HG02970 (cell line): ENCODE measurements at regions not wholly inside any gene's neighbourhood (a gene's known extent, or its start where the extent isn't known, plus 50 kb on each side); places are given as distances from the start of the nearest gene placed in this dataset.
"Not testable (repeated sequence)": the region's sequence is repeated elsewhere in the genome, so short reads cannot be mapped to it uniquely, and the experiment has no call there.

Source experiments
- ATAC-seq: cut with Tn5 transposase; IDR thresholded peaks from one replicate; pipeline ENCODE4 v1.9.1; 2021; ENCODE audit warnings: mild to moderate bottlenecking, moderate library complexity, moderate number of reproducible peaks; ENCODE audit not compliant: unreplicated experiment, low FRiP score

DNA sequence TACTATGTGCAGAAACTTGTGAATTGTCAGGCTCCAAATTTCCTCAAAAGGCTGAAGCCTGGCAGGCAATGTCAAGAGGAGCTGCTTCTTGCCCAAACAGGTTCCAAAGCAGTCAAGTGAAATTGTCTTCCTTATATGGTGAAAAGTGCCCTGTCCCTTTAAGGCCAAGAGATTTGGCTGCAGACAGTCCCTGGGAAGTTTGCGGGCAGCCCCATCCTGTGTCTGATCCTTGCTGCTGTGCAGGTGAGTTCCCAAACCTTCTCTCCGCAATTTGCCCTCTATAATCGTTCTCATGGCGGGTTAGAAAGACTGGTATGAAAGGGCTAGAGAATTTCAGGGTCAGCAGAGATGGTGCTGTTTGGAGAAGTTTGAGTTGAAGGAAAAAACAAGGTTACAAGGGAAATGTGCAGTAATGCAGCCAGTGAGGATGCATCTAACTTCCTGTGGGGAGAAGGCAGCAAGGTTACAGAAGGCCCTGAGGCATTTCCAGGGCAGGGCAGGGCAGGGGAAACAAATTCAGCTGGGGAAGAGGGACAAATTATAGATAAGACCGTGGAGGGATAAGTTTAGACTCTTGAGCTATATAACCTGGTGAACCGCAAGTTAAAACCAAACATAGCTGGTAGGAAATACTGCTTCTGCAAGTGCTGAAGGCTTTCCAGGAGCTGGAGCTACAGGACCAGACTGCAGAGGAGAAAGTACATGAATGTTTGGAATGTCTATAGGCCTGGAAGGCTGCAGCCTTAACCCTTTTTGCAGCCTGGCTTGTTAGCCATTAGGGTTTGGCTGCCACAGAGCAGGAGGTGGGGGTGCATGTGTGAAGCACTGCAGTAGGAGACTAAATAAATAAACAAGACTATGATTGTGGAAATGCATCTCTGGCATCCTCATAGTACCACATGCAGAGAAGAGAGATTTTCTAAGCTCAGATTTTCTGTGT lies 256.2 kb upstream of the IL12A start:
- no peak for ATAC-seq

DNA sequence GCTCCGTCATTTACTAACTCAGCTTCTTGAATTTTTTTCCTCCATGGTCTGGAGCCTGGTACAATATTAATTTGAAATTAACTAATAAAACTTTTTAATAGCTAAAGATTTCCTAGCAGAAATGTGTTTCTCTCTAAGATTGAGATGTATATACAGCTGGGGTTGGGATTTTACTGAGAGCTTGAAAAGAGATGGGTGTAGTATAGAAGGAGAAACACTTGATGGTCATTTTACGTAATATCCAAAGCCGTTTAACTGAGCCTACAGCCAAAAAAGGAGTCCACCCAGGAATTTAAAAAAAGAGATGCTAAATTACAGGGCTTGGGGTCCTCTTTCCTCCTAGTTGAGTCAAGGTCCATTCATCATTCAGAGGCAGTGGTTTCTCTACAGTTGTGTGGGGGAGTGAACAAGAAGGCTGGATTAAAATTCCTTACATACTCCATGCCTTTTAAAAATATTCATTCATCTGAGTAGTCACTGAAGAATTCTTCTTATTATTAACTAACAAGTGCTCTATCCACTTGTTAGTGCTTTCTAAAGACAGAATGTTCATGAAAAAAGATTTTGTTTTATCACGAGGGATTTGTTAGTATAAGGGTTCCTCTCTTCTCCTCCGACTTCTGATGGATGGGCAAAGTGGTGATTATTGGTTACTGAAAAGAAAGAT lies 255.3 kb upstream of the IL12A start:
- ATAC-seq: no peak

- no peak for ATAC-seq
These were observed 254.0 kb upstream of the IL12A start for GRCh38 chr3:159734681-159735080.

DNA sequence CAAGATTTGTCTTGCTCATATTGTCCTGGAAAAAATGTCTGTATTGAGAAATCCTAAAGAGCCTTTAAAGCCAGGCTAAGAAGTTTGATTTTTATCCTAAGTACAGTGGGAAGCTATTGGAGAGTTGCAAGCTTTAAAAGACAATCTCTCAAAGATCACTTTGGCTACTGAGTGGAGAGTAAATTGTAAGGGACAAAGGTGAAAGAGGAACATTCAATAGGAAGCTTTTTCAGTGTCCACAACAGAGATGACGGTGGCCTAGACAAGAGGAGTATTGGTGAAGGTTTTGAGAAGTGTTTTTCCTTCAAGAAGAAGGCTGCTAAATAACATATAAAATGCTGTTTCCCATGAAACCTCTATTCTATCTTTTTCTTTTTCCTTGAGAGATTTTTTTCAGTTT lies 249.5 kb upstream of the IL12A start:
- no peak for ATAC-seq

- no peak for ATAC-seq
These were observed 248.7 kb upstream of the IL12A start for GRCh38 chr3:159739969-159740368.

DNA sequence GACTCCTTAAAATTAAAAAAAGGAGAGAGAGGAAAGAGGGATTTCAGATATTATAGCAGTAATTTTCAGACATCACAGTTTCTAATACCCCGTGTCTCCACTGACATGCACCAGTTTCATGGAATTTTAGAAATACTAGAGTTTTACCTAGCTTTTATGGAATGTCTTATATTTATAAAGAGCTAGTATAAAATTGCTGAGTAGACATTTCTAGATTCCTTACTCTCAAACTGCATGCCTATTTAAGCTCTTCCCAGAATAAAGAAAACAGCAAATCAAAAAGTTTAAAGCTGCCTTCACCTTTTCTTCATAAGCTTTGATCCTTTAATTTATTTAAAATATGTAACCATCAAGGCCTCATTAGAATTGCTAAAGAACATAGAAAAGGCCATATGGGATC lies 247.4 kb upstream of the IL12A start:
- ATAC-seq: no peak

DNA sequence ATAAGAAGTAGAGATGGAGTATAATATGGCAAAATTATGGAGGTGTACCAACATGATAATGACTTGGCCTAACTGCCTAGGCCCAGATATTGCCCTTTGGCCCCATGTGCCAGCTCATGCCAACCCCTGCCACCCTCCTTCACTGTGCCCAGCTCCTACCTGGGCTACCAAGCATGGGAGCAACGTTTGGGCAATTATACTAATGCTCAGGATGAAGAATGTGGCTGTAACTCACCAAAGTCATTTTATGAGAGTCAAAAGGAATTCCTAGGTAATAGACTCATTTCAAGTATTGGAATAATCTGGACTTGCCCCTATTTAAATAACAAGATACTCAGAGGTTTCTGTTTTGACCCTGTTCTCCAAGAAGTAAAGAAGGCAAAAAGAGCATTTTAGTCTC lies 240.2 kb upstream of the IL12A start:
- no peak for ATAC-seq

GRCh38 chr3:159749406-159749805 lies 239.2 kb upstream of the IL12A start:
- no peak for ATAC-seq

- ATAC-seq: no peak
These were observed 237.5 kb upstream of the IL12A start for GRCh38 chr3:159751146-159751545.

GRCh38 chr3:159751752-159752151 lies 236.9 kb upstream of the IL12A start:
- no peak for ATAC-seq

- not testable (repeated sequence) for ATAC-seq
These were observed 232.1 kb upstream of the IL12A start for GRCh38 chr3:159756279-159757207.

- no peak for ATAC-seq
These were observed 231.1 kb upstream of the IL12A start for GRCh38 chr3:159757341-159758060.

GRCh38 chr3:159760046-159760445 lies 228.6 kb upstream of the IL12A start:
- no peak for ATAC-seq

DNA sequence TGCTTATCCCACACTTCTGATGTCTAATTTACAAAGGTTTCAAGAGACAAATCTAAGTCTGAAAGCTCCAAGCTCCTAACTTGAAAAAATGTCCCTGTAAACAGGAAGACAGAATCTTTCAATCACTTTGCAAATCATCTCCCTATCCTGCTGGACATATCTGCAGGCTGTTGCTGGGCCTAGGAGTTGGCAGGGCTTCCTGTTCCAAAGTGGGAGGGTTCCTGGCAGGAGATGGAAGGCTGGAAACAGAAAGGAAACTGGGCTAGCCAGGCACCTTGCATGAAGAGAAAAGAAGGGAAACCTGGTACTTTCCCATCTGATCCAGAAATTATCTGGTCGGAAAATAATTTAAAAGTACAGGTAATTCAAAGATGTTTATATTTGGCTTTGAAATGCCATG lies 227.3 kb upstream of the IL12A start:
- ATAC-seq: no peak

- no peak for ATAC-seq
These were observed 226.6 kb upstream of the IL12A start for GRCh38 chr3:159761848-159762635.

GRCh38 chr3:159763011-159763601 lies 225.5 kb upstream of the IL12A start:
- ATAC-seq: no peak

DNA sequence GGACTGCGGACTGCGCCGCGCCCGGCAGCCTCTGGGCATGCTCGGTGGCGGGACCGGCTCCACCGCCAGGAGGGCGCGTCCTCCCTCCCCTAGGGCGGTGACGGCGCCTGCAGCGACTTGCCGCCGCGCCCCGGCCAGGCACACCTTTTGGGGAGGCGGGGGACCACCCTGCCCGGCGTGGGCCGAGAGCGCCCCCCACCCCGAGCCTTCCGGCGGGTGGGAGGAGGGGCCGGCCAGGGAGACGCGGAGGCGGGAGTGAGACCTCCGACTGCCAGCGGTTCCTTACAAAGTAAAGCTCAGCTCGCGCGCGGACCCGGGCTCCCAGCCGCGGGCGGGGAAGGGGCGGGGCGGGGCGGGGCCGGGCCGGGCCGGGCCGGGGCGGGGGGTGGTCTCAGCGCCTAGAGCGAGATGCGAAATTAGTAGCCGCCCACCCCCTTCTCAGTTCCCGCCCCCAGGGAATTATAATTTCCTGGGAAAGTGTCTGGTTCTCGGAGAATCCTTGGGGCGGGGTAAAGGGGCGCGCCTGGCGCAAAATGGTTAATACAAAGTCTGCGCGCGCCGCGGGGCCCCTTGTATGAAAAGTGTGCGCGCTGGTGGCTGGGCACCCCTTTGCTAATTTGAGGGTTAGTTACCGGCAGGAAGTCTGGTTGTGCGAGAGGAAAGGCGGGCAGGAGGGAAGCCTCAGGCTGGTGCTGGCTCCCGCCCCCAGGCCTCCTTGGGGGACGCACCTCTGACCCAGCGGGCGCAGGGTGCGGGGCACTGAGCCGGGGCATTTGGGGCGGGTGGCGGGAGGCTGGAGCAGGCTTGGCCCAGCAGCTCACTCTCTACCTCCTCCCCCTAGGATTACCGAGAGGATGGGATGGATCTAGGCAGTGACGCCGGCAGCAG lies 224.8 kb upstream of the IL12A start:
- no peak for ATAC-seq

DNA sequence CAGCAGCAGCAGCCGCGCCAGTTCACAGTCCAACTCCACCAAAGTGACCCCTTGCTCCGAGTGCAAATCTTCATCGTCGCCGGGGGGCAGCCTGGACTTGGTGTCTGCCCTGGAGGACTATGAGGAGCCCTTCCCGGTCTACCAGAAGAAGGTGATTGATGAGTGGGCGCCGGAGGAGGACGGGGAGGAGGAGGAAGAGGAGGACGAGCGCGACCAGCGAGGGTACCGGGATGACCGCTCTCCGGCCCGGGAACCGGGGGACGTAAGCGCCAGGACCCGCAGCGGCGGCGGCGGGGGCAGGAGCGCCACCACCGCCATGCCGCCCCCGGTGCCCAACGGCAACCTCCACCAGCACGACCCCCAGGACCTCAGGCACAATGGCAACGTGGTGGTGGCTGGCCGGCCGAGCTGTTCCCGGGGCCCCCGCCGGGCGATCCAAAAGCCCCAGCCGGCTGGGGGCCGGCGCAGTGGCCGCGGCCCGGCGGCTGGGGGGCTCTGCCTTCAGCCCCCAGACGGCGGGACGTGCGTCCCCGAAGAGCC lies 224.1 kb upstream of the IL12A start:
- ATAC-seq: no peak
